ENCODE measurements at regions not wholly inside any gene's neighbourhood (a gene's known extent, or its start where the extent isn't known, plus 50 kb on each side); places are given as distances from the start of the nearest gene placed in this dataset.

- Histone ChIP-seq H3K4me1 (peaks cover 0 to 8% of the 10 kb centered on the region in 2 donors), H3K9me3 (no peaks in the 10 kb centered on the region), H3K27me3 (no peaks in the 10 kb centered on the region), H3K36me3 (no peaks in the 10 kb centered on the region), H3K27ac (no peak overlapping the region), H3K4me3 (no peak overlapping the region)
- intact Hi-C loops (cut with DNase I), result no loop called here
- DNase-seq (ENCODE audit: low spot score in 2 of 2), result no peak
- TF ChIP-seq CTCF (IDR thresholded peaks at IDR 0.05), result no peak
Measured at GRCh38 chr1:58986996-58987767, 203.3 kb upstream of the JUN start.

- TF ChIP-seq CTCF (IDR thresholded peaks at IDR 0.05), result no peak
- Histone ChIP-seq H3K4me1 (peaks cover 0 to under 1% of the 10 kb centered on the region in 2 donors), H3K27me3 (no peaks in the 10 kb centered on the region), H3K4me3 (no peak overlapping the region), H3K27ac (no peak overlapping the region), H3K9me3 (no peaks in the 10 kb centered on the region), H3K36me3 (no peaks in the 10 kb centered on the region)
- DNase-seq (ENCODE audit: low spot score in 2 of 2), result no peak
- intact Hi-C loops (cut with DNase I), result no loop called here
Measured at GRCh38 chr1:58988752-58989151, 204.9 kb upstream of the JUN start.

- DNase-seq (ENCODE audit: low spot score in 2 of 2), result no peak
- no peaks in the 10 kb centered on the region for H3K4me1 ChIP-seq
- H3K36me3 ChIP-seq, result no peaks in the 10 kb centered on the region
- no peak for TF ChIP-seq CTCF (IDR thresholded peaks at IDR 0.05)
- no peak overlapping the region for H3K4me3 ChIP-seq
- no peaks in the 10 kb centered on the region for H3K9me3 ChIP-seq
- H3K27ac ChIP-seq, result no peak overlapping the region
- H3K27me3 ChIP-seq, result no peaks in the 10 kb centered on the region
- intact Hi-C loops (cut with DNase I), result no loop called here
Measured at GRCh38 chr1:58989845-58990244, 206.0 kb upstream of the JUN start.

- Histone ChIP-seq H3K27me3 (no peaks in the 10 kb centered on the region), H3K27ac (no peak overlapping the region), H3K4me3 (no peak overlapping the region), H3K36me3 (no peaks in the 10 kb centered on the region), H3K9me3 (no peaks in the 10 kb centered on the region), H3K4me1 (no peaks in the 10 kb centered on the region)
- no peak for DNase-seq (ENCODE audit: low spot score in 2 of 2)
- intact Hi-C loops (cut with DNase I), result no loop called here
- no peak for TF ChIP-seq CTCF (IDR thresholded peaks at IDR 0.05)
Measured at GRCh38 chr1:58991305-58991704, 207.5 kb upstream of the JUN start.

GRCh38 chr1:58992643-58993042, 208.8 kb upstream of the JUN start:
- Histone ChIP-seq H3K4me1 (no peaks in the 10 kb centered on the region), H3K27ac (no peak overlapping the region), H3K36me3 (no peaks in the 10 kb centered on the region), H3K27me3 (no peaks in the 10 kb centered on the region), H3K4me3 (no peak overlapping the region), H3K9me3 (no peaks in the 10 kb centered on the region)
- intact Hi-C loops (cut with DNase I), result no loop called here
- no peak for DNase-seq (ENCODE audit: low spot score in 2 of 2)
- no peak for TF ChIP-seq CTCF (IDR thresholded peaks at IDR 0.05)

- no peak for DNase-seq (ENCODE audit: low spot score in 2 of 2)
Measured at GRCh38 chr1:58993403-58993802, 209.6 kb upstream of the JUN start.

More at GRCh38 chr1:58993403-58993802, 209.6 kb upstream of the JUN start:
- H3K4me3 ChIP-seq, result no peak overlapping the region
- no peaks in the 10 kb centered on the region for H3K27me3 ChIP-seq
- intact Hi-C loops (cut with DNase I), result no loop called here
- no peaks in the 10 kb centered on the region for H3K4me1 ChIP-seq
- H3K36me3 ChIP-seq, result no peaks in the 10 kb centered on the region
- H3K9me3 ChIP-seq, result no peaks in the 10 kb centered on the region
- no peak overlapping the region for H3K27ac ChIP-seq
- no peak for TF ChIP-seq CTCF (IDR thresholded peaks at IDR 0.05)

Measured in ascending aorta (tissue), 2 donors.